ENCODE measurements at regions not wholly inside any gene's neighbourhood (a gene's known extent, or its start where the extent isn't known, plus 50 kb on each side); places are given as distances from the start of the nearest gene placed in this dataset.

DNA sequence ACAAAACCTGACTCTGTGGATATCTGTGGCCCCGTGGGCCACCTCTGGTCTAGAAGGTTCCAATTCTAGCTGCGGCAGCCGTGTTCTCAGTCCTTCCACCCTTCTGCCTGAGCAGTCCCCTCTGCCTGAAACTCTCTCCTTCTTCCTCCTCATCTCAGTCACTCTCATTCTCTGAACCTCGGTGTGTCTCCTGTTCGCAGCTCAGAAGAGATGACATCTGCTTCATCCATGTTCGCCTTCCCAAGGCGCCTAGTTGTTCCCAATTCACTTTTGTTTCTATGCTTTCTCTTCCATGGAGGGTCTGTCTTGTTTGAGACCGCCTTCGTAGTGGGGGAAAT lies 95.5 kb downstream of the CEBPB start:
- DNase-seq (ENCODE audit: low read depth): no peak

DNA sequence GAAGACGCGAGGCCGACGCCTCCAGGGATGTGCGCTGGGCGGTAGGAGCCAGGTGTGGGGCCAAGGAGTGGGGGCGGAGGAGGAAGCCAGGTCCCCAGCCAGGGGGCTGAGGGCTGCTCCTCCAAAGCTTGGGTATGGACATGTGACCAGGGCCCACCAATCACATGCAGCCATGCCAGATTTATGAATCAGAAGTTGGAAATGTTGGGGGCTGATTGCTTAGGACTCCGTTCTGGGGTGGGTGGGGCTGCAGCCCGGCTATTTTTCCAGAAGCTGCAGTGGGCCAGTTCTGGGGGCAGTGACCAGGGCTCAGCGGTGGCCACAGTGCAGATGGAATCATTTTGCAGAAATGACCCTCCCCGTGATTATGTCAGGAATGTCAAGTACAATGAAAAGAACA lies 96.0 kb downstream of the CEBPB start:
- no peak for DNase-seq (ENCODE audit: low read depth)

DNA sequence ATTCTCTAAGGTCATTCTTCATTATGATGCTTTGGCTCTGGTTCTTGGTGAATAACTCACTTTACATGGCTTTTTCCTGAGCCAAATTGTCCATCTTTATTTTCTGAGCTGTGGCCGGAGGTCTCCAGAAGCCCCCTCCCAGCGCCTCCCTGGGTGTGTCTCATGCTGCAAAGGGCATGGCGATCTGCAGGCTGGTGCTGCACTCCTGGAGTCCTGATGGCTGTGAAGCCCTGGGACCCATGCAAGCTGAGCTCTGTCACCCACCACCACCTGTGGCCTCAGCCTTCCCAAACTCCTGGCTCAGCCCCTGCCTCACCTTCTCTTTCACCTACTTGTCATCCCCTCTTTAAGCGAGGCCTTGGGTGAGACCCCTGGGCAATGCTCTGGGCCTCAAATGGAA lies 96.9 kb downstream of the CEBPB start:
- no peak for DNase-seq (ENCODE audit: low read depth)

DNA sequence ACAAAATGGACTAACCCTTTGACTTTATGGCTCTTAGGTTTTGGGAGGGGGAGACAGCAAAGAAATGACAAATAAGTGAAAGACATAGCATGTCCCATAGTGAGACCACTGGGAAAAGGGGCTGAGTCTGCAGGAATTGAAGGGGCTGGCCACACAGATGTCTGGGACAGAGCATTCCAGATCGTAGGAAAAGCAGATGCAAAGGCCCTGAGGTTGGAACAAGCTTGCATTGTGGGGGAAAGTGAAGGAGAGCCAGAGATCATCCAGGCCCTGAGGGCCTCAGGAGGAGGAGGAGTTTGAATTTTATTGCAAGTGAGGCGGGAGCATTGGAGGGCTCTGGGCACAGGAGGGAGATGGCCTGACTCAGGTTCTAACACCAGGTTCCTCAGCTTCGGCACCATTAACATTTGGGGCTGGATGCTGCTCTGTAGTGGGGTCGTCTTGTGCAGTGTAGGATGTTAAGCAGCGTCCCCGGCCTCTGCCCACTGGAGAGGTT lies 97.5 kb downstream of the CEBPB start:
- no peak for DNase-seq (ENCODE audit: low read depth)

DNA sequence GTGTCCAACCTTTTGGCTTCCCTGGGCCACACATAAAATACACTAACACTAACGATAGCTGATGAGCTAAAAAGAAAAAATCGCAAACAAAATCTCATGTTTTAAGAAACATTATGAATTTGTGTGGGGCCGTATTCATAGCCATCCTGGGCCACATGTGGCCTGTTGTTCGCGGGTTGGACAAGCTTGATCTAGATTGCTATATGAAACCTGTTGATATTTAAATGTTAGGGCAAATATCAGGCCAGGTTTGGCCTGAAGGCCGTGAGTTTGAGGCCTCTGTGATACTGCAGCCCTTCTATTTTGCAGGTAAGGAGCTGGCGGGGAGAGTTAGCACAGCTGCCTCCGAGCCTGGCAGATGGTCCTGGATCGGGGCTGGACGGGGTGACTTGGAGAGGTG lies 99.0 kb downstream of the CEBPB start:
- DNase-seq (ENCODE audit: low read depth): no peak

DNA sequence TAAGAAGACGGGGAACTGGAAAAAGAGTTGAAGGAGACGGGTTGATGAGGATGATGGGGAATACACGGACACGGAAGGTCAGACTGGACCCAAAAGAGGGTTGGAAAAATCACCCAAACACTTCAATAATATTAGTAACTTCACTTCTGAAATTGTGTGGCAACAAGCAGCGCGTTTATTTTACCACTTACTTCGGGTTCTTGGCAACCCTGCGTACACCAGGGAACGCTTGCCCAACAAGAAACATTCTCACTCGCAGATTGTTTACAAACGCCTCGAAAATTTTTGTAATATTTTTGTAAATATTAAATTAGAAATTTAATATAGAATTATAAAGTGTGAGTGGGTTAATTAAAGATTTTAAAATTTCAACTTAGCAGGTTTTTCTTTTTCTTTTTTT lies 99.5 kb downstream of the CEBPB start:
- DNase-seq (ENCODE audit: low read depth): no peak

DNA sequence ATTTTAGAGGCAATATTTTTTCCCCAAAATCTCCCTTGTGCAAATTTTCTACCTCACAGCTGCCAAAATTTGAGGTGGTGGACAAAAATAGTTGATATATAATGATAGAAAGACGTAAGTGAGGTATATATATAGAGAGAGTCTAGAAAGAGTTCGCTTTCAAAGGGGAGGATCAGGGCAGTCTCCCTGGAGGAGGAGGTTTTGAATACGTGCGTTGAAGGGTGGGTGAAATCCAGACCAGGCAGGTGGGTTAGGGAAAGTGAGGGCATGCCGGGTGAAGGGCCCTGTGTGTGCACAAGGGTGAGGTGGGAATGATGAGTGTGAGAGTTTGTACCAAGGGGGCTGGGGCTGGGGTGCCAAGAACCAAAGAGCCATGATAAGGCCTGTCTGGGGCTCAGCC lies 100.2 kb downstream of the CEBPB start:
- no peak for DNase-seq (ENCODE audit: low read depth)

DNA sequence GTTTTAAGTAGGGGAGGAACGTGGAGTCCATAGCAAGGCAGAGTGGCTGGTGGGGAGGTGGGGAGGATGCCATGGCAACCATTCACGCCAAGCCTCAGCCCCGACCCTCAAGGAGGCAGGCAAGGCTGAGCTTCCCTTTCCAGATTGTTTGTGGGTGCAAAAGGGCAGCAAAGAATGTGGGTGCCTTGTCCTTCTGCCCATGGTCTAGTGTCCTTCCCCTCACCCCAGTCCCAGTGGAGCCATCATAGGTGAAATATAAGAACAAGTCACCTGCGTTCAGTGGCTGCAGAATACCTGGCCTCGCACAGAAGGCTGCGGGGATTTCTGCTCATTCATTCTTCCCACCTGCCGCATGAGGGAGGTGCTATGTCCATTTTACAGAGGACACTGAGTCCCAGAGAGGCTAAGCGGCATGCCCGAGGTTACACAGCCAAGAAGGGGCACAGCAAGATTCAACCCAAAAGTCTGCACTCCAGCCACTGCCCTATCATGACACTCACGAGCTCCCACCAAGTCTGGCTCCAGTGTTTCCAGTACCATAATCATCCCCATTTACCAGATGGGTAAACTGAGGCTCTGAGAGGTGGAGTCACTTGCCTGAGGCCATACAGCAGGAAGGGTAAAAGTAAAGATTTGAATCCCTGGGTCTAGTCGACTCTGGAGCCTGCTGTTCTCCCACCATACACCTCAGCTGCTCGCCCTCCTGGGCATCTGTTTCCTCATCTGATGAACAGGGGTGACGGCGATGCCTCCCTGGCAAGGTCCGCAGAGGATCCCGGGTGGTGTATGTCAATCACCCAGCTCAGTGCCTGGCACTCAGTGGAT lies 100.8 kb downstream of the CEBPB start:
- no peak for DNase-seq (ENCODE audit: low read depth)

DNA sequence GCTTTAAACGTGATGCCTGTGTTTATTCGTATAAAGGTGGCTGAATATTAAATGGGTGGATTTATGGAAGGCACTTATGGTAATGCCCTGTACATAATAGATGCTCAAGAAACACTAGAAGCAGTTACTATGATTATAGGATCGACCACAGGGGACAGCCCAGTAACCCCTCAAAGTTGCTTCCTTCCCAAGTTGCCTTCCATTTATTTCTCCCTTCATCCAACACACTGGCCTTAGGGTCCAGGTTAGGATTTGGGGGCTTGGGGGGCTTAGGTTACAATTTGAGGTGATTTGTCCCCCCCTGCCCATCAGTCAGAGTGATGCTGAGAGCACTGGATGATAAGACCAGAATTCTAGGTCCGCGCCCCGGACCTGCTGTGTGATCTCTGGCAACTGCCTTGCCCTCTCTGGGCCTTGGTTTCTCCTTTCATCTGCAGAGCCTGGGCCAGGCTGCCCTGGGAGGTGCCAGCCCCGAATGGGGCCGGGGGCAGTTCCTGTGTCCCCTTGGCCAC lies 101.5 kb downstream of the CEBPB start:
- DNase-seq (ENCODE audit: low read depth): no peak

DNA sequence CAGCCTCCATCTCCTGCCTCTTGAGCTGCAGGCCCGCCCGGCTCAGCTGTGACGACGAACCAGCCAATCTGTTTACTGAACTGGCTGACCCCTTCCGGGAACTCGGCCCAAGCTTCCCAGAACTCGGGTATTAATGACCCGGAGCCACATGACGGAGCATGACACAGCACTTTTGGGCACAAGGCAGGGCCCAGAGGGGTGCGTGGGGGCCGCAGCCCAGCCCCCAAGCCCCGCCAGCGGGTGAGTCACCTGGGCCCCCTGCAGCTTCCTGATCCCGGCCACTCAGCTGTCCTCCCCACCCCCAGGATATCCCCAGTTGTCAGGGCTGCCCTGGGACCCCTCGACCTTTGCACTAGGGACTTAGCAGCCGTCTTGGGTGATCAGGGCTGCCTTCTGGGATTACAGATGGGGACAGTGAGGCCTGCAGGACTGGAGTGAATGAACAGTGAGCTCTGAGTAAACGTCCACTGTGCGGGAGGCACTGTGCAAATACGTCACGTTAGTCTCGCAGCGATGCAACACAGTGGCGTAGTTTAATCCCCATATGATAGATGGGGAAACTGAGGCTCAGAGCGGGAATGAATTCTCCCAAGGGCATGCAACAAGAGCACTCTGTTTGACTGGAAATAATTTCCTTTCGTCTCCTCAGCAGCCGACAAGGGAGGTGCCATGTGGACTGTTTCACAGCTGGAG lies 102.1 kb downstream of the CEBPB start:
- no peak for DNase-seq (ENCODE audit: low read depth)

DNA sequence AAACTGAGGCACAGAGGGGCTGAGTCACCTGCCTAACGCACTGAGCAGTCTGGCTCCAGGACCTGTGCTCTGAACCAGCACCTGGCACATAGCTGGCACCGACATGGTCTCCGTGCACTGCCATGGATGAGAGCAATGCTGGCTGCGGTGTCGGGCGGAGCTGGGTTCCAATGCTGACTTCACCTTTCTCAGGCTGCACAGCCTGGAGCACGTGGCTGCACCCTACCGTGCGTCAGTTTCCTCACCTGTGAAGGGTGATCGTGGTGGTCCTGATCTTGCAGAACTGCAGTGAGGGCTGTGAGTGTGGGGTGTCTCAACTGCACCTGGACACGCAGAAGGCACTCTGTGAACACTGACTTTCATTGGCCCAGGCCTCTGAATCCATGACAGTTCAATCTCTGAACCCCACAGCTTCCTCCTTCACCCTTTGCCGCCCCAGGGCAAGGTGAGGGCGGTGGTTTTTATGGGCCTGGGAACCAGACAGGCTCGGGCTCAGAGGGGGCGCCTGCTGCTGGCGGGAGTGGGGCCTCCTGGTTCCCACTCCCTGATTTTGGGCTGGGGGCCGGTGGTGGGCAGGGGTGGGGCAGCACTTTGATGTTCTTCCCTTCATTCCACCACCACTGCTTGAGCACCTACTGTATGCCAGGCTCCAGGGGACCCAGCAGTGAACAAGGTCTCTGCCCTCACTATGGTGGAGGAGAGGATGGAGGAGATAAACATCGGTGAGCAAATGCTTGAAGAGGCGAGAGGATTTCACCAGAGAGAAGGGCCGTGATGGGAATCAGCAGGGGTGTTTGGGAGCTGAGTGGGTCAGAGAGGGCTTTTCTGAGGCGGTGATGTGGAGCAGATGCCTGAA lies 102.9 kb downstream of the CEBPB start:
- no peak for DNase-seq (ENCODE audit: low read depth)

DNA sequence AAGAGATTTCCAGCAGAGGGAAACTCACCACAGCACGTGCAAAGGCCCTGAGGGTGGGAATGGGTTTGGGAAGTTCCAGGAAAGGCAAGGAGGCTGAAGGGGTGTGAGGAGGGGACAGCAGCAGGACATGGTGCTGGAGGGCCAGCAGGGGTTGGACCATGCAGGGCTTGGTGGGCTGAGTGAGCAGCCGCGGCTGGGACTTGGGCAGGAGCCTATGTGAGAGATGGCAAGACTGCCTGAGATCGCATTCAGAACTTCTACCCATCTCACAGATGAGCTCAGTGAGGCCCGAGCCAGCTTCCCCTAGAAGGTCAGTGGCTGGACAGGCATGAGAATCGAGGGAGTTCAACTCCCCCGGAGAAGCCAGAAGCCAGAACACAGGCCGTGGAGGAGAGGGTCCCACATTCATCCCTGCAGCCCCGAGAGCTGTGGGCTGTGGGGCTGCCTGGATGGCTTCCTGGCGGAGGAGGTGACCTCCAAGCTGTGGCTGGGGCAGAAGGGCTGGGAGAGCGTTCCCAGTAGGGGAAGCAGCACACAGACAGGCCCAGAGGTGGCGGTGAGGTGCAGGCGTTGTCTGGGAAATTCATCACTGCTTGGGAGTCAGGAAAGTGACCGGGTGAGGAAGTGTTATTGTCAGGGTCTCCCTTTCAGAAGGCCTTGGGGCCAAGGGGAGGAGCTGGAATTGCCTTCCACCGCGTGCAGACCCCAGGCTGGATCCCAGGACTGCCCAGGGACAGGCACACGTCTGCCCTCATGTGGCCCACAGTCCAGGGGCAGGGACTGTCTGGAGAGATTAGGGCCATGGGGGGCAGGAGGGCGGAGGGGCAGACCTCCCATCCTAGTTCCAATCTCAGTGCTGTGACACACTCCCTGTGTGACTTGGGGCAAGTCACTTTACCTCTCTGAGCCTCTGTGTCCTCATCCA lies 103.8 kb downstream of the CEBPB start:
- no peak for DNase-seq (ENCODE audit: low read depth)

DNA sequence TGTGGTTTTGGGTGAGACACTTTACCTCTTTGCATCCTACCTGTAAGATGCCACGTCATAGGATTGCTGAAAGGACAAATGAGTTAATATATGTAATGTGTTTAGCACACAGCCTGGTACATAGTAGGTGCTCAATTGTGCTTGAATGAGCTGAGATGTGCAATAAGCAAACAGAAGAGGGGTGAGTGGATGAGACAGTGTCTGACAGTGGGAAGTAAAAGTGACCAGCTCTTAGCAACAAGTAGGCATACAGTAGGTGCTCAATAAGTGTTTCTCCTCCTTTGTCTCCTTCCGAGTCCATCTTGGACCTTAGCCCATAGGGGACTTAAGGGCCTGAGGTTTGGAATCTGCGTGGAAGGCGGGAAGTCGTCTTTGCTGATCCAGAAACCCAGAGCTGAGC lies 104.7 kb downstream of the CEBPB start:
- DNase-seq (ENCODE audit: low read depth): no peak

DNA sequence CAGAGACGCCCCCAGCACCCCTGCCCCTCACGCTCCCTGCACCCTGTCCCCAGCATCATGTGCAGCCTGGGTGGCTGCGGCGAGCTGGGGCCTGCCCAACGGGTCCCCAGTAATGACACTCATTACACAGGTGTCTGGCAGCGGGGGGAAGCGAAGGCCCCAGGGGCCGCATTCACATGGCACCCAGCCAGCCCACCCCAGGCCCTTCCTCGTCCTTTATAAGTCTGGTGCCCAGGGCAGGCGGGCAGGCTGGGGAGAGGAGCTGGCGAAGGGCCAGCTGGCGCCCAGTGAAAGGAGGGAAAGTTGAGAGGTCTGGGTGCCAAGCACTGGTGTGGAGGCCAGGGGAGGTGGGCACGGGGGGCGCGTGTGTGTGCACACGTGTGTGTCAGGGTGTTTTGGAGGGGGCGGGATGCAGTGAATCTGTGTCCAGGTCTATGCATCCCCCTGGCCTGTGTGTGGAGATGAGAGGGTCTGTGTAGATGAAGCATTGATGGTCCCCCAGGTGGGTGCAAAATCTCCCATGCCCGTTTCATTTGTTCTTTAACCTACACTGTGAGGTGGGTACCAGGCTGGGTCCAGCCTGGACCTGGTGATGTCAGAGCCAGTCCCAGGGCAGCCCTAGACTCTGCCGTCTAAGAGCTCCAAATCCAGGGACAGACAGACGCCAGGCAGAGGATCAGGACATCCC lies 105.3 kb downstream of the CEBPB start:
- DNase-seq (ENCODE audit: low read depth): no peak

DNA sequence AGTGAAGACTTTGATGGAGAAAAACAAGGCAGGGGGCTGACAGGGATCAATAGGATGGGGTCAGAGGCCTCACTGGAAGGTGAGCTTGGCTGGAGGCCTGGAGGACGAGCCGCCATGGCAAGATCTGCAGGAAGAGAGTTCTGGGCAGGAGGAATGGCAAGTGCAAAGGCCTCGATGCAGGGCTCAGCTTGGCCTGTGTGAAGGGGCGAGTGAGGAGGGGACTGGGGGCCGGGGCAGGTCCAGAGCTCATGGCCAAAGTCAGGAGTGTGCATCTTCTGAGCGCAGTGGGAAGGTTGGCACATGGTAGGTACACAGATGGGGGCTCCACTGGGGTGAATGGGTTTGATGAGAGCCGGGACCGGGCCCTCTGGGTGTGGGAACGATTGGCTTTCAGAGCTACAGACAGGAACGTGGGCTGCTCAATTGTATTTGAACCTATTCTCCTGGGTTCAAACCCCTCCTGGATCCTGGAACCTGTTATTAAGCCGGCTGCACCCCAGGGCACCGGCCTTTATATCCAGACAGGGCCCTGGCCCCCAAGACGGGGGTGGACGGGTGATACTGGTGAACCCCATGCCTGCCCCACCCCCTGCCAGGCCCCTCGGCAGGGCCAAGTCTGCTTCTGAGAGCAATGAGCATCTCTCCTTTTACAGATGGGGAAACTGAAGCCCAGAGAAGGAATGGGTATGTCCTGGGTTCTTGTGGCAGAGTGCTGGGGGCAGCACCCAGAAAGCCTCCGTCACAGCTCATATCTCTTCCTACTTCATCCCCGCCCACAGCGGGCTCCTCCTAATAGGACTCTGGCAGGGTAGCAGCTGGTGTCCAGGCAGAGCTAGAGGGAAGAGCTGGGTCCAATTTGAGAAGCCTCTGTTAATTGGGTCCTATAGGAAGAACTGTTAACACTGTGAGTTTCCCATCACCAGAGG lies 106.1 kb downstream of the CEBPB start:
- no peak for DNase-seq (ENCODE audit: low read depth)

DNA sequence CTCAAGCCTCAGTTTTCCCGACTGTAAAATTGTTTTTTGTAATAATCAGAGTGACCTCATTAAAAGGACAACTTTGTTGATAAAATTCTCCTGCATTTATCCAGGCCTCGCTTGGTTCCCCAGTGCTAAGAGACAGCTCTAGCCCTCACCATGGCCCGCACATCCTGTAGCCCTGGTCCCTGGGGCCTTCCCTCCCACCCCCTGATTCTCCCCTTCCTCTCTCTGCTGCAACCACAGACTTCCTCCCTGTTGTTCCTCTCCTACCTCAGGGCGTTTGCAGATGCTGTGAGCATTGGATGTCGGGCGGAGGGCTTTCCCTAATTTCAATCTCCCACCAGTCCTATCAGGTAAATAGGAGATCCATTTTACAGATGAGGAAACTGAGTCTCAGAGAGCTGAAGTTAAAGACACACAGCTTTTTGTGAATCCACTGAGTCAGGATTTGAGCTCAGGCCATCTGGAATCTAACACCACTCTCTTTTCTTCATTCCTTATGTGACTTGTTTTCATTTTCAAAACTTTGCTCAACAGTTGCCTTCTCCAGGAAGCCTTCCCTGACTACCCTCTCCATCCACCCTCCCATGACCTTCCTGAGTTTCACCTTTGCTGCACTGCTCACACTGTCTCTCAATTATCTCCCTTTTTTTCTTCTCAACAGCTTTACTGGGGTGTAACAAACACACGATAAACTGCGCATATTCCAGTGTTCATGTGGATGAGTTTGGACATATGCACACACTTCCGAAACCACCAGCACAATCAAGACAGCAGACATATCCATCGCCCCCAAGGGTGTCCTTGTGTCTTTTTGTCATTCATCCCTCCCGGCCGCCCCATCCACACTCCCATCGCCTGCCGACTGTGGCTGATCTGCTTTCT lies 107.1 kb downstream of the CEBPB start:
- no peak for DNase-seq (ENCODE audit: low read depth)

DNA sequence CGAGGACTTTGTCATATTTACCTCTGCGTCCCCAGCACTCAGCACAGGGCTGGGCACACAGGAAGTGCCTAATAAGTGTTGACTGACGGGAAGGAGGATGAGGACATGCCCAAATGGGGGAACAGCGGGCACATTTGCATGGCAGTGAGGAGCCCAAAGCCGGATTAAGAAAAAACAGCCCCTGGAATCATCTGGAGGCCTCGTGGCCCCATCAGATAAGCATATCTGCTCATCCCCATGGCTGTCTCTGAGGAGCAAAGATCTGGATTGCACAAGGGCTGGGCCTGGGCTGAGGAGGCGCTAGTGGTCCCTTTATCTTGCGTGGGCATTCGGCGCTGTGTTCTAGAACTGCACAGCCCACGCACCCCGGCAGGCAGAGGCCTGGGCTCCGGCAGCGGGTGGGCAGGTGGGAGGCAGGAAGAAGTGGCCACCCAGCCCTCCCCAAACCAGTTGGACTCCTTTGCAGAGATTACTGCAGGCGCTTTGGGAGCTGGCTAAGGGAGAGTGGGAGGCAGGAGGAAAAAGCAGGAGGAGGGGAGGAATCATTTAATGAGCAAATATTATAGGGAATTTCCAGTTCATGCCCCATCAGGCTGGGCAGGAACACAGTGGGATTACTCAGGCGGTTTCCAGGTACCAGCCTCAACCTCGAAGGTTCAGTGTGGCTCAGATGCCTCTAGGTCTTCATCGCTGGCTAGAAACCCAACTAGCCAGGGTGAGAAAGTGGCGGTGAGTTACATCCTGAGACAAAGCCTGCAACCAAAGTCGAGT lies 108.1 kb downstream of the CEBPB start:
- DNase-seq (ENCODE audit: low read depth): no peak

DNA sequence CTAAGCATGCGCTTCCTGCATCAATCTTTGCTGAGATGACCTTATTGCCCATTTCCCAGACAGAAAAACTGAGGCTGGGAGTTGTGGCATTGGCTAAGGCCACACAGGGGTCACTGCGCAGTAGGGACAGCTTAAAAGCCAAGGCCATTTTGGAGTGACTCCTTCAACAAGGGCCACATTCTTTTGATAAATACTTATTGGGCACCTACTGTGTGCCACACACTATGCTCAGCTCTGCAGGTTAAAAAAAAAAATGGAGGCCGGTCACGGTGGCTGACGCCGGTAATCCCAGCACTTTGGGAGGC lies 108.6 kb downstream of the CEBPB start:
- DNase-seq (ENCODE audit: low read depth): no peak

Data from activated gamma-delta T cell treated with anti-CD3 and anti-CD28 coated beads, Interleukin-2, amount 50 U/mL, for 16 hours (primary cell).